ENCODE measurements at regions not wholly inside any gene's neighbourhood (a gene's known extent, or its start where the extent isn't known, plus 50 kb on each side); places are given as distances from the start of the nearest gene placed in this dataset.

DNA sequence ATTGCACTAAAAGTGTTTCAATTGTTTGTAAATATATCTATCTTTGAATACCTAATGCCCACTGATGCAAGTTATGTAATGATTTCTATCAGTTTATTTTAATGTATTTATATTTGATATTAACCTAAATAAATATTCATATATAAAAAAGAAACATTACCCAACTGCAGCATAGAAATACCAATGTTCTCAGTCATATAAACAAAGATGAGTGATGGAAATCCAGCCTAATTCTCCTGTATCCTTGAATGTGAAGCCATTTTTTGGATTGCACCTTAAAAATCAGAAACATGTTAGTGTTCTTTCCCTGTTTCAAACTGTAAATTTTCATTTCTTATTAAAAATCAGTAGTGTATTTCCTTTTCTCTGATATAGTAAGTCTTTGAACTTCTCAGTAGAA lies 305.8 kb upstream of the GNAI1 start:
- TF ChIP-seq, protein P1, sequence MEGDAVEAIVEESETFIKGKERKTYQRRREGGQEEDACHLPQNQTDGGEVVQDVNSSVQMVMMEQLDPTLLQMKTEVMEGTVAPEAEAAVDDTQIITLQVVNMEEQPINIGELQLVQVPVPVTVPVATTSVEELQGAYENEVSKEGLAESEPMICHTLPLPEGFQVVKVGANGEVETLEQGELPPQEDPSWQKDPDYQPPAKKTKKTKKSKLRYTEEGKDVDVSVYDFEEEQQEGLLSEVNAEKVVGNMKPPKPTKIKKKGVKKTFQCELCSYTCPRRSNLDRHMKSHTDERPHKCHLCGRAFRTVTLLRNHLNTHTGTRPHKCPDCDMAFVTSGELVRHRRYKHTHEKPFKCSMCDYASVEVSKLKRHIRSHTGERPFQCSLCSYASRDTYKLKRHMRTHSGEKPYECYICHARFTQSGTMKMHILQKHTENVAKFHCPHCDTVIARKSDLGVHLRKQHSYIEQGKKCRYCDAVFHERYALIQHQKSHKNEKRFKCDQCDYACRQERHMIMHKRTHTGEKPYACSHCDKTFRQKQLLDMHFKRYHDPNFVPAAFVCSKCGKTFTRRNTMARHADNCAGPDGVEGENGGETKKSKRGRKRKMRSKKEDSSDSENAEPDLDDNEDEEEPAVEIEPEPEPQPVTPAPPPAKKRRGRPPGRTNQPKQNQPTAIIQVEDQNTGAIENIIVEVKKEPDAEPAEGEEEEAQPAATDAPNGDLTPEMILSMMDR (conservative IDR thresholded peaks at IDR 0.05), result no peak
- no peak overlapping the region for H3K27ac ChIP-seq

DNA sequence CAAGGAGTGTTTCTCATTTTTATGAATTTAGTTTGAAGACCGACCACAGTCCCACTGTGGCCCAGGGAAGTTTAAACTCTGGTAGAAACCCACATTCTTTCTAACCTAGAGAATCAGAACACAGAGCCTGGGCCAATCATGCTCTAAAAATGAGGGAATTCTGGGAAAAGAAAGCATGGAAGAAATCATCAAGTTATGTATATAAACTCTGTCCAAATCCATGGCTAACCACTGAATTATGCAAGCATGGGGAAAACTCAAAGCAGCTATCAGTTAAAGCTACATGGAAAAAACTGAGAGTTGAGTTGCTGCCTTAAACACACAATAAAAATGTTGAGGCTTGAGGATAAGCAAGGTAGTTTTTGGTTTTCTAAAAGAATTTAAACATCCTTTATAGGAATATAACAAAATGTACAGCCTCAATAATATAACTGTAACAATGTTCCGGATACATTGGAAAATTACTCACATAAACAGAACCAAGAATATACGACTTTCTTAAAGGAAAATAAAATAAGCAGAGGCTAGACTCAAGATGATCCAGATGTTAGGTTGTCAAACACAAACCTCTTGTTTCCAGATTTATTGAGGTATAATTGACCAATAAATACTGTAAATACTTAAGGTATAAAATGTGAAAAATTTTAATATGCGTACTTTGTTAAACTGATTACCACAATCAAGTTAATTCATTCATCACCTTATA lies 311.2 kb upstream of the GNAI1 start:
- TF ChIP-seq, protein P1 (conservative IDR thresholded peaks at IDR 0.05), result no peak
- H3K27ac ChIP-seq, result no peak overlapping the region

DNA sequence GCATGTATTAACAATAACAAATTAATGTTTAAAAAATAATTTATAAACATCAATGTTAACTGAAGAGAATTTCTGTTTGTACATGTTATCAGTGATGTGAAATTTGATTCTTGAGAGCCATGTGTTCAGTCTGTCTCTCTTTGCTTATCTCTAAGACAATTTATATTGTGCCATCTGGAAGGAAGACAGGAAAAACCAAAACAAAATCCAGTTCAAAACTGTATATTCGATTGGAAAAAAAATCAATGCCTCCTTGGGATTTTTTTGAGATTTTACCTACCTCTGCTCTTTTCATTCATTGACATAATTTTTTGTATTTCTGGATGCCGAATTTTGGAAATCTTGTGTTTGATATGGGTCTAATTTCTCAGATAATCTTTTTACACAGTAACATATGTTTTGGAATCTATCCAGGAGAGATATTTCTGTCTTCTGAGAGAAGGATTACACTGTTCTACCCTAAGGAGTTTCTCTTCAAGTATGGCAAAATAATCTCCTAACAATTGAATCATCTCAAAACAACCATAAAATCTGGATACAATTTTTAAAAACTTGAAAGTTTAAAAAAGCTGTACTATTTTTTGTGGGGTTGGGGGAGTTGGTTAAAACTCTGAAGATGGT lies 311.9 kb upstream of the GNAI1 start:
- TF ChIP-seq, protein P1 (conservative IDR thresholded peaks at IDR 0.05), result no peak
- no peak overlapping the region for H3K27ac ChIP-seq

DNA sequence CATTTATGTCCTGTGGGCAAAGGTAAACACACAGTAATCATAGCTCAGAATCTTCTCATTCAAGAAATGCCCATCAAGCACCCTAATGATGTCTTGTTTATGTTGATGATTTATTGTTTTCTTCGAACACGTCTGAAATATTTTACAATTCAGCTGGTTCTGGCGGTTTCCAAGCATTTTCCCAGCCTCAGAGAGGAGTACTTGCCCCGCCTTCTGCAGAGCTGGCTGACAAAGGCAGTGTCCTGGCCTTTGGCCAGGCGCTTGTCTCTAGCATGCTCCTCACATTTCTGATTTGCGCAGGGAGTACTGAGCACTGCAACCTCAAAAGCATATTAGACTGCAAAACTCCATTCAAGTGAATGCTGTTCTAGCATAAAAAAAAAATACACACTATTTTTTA lies 314.2 kb upstream of the GNAI1 start:
- no peak overlapping the region for H3K27ac ChIP-seq
- TF ChIP-seq, protein P1 (conservative IDR thresholded peaks at IDR 0.05), result no peak

DNA sequence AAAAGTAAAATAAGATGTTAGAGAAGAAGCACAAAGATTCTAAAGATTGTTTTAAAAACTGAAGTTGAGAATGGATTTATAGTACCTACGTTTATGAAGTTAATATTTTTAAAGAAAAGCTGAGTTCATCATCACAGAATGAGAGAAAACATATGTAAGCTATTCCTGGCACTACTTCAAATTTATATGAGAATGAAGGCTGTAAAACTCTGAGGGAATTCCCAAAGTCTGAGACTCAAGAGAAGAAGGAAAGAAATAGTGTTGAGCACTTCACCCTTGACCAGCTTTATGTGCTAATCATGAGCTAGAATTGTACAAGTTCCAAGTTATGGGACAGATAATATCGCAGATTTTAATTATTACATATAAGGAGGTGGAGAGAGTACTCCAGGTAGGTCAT lies 323.7 kb upstream of the GNAI1 start:
- TF ChIP-seq, protein P1 (conservative IDR thresholded peaks at IDR 0.05), result no peak
- H3K27ac ChIP-seq, result no peak overlapping the region

DNA sequence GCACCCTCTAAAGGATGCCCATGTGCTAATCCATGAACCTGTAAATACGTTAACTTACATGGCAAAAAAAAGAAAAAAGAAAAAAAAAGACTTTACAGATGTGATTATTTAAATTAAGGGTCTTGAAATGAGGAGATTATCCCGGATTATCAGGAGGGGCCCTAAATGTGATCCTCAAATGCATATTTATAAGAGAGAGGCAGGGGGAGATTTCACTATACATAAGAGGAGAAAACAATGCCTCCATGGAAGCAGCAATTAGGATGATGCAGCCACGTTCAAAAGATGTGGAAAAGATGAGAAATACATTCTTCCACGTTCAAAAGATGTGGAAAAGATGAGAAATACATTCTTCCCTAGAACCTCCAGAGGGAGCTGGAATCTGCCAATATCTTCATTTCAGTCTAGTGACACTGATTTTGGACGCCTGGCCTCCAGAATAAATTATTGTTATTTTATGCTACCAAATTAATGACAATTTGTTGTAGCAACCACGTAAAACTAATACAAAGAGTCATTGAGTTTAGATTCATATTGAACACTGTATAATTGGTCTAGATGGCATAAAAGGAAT lies 328.4 kb upstream of the GNAI1 start:
- TF ChIP-seq, protein P1 (conservative IDR thresholded peaks at IDR 0.05), result peak; percentile 71
- no peak overlapping the region for H3K27ac ChIP-seq

DNA sequence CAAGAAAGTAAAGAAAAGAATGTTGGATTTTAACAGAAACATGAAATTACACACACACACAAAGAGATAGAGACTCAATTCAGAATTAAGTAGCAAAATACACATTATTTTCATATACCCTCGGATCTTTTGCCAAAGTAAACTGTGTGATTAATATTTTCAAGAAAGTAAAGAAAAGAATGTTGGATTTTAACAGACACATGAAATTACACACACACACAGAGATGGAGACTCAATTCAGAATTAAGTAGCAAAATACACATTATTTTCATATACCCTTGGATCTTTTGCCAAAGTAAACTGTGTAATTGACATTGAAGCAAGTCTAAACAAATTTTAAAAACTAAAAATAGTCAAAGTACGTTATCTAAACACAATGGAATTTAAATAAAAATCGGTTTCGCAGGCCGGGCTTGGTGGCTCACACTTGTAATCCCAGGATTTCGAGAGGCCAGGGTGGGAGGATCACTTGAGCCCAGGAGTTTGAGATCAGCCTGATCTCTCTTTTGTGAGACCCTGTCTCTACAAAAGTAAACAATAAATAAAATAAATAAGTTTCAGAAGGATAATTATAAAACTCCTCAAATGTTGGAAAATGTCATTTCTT lies 337.3 kb upstream of the MAGI2 start:
- TF ChIP-seq, protein P1 (conservative IDR thresholded peaks at IDR 0.05), result no peak
- H3K27ac ChIP-seq, result no peak overlapping the region
